OCI-LY1 (cell line): ENCODE measurements at regions not wholly inside any gene's neighbourhood (a gene's known extent, or its start where the extent isn't known, plus 50 kb on each side); places are given as distances from the start of the nearest gene placed in this dataset.

ENCODE experiments used
- CTCF ChIP-seq: fragments of 200-600 bp; sonication (generic), shearing (Covaris generic); IDR thresholded peaks from 2 replicates; pipeline ENCODE4 v1.5.1; 2017; ENCODE audit warnings: mild to moderate bottlenecking, antibody characterized with exemption, low read length, moderate library complexity, mixed read lengths
- EZH2 ChIP-seq: fragments of 200-600 bp; sonication (generic), shearing (Covaris generic); IDR thresholded peaks from 2 replicates; pipeline ENCODE4 v1.8.0; 2017; ENCODE audit warnings: borderline replicate concordance, mixed run types, mild to moderate bottlenecking, antibody characterized with exemption, low read length, moderate library complexity, mixed read lengths

GRCh38 chr10:23557777-23558176, 118.9 kb downstream of the OTUD1 start:
- no peak for TF ChIP-seq CTCF
- TF ChIP-seq EZH2, result no peak
